Central memory CD8-positive, alpha-beta T cell (primary cell): ENCODE measurements at regions not wholly inside any gene's neighbourhood (a gene's known extent, or its start where the extent isn't known, plus 50 kb on each side); places are given as distances from the start of the nearest gene placed in this dataset.

ENCODE experiments used
- ATAC-seq: fragments of 150-1000 bp; cut with Tn5 transposase; replicated peaks from 2 replicates; pipeline ENCODE4 v1.10.0; 2022; ENCODE audit warnings: mild to moderate bottlenecking, moderate FRiP score, moderate number of reproducible peaks; ENCODE audit not compliant: poor library complexity, severe bottlenecking; ENCODE audit errors: extremely low read depth
- DNase-seq, 2 donors: peaks; one replicate each; pipeline ENCODE4 v3.0.0; 2021; ENCODE audit warnings: low spot score in 2 of 2
- H3K27ac Mint-ChIP-seq: one replicate; pipeline ENCODE4 v1.8.0; 2022; ENCODE audit warnings: low read depth, mild to moderate bottlenecking, moderate library complexity, mixed read lengths
- H3K27me3 Mint-ChIP-seq: one replicate; pipeline ENCODE4 v1.8.0; 2022; ENCODE audit warnings: mixed read lengths
- H3K36me3 Mint-ChIP-seq: one replicate; pipeline ENCODE4 v1.8.0; 2022; ENCODE audit warnings: mild to moderate bottlenecking, moderate library complexity, mixed read lengths; ENCODE audit not compliant: insufficient read depth
- H3K4me1 Mint-ChIP-seq: one replicate; pipeline ENCODE4 v1.8.0; 2022; ENCODE audit warnings: mixed read lengths
- H3K4me3 Mint-ChIP-seq: one replicate; pipeline ENCODE4 v1.8.0; 2022; ENCODE audit warnings: mild to moderate bottlenecking, moderate library complexity, mixed read lengths
- H3K9me3 Mint-ChIP-seq: one replicate; pipeline ENCODE4 v1.8.0; 2022; ENCODE audit warnings: mixed read lengths

DNA sequence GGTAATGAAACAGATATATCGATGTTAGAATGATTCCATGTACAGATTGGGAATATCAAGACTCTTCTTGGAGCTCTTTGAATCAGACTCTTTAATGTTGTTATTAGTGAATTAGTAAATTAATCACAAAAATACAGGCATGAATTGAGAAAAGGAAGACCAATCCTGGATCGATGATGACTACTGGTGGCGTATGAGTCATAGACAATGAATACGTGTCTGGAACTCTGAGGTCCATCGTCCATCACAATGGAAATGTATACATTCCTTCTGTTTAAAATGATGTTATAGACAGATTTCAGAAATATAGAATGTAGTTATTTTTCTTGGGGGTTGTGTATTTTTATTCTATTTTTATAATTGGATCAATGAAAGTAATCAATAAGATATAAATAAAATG, 80.2 kb upstream of the RTL1 start:
- H3K4me3 Mint-ChIP-seq = no peak overlapping the region
- H3K36me3 Mint-ChIP-seq = no peaks in the 10 kb centered on the region

GRCh38 chr14:100988011-100988410, 84.5 kb upstream of the RTL1 start:
- Mint-ChIP-seq H3K27ac (no peak overlapping the region), H3K4me3 (no peak overlapping the region), H3K27me3 (peaks cover 40% of the 10 kb centered on the region), H3K36me3 (no peaks in the 10 kb centered on the region), H3K9me3 (no peaks in the 10 kb centered on the region), H3K4me1 (no peaks in the 10 kb centered on the region)
- ATAC-seq (no peak), DNase-seq (no peak)

More for the DNA sequence above, 80.2 kb upstream of the RTL1 start:
- ATAC-seq (no peak), DNase-seq (no peak)
- H3K4me1 Mint-ChIP-seq = no peaks in the 10 kb centered on the region
- H3K9me3 Mint-ChIP-seq = no peaks in the 10 kb centered on the region
- peaks cover 50% of the 10 kb centered on the region for H3K27me3 Mint-ChIP-seq
- no peak overlapping the region for H3K27ac Mint-ChIP-seq

- DNase-seq (no peak), ATAC-seq (no peak)
- H3K4me1 Mint-ChIP-seq = no peaks in the 10 kb centered on the region
- H3K36me3 Mint-ChIP-seq = no peaks in the 10 kb centered on the region
- H3K9me3 Mint-ChIP-seq = no peaks in the 10 kb centered on the region
- H3K4me3 Mint-ChIP-seq = no peak overlapping the region
- H3K27ac Mint-ChIP-seq = no peak overlapping the region
- peaks cover 40% of the 10 kb centered on the region for H3K27me3 Mint-ChIP-seq
Observed at GRCh38 chr14:100988411-100988900, 84.9 kb upstream of the RTL1 start.

GRCh38 chr14:100988956-100989355, 85.4 kb upstream of the RTL1 start:
- H3K4me3 Mint-ChIP-seq = no peak overlapping the region
- no peak overlapping the region for H3K27ac Mint-ChIP-seq
- peaks cover 40% of the 10 kb centered on the region for H3K27me3 Mint-ChIP-seq

DNA sequence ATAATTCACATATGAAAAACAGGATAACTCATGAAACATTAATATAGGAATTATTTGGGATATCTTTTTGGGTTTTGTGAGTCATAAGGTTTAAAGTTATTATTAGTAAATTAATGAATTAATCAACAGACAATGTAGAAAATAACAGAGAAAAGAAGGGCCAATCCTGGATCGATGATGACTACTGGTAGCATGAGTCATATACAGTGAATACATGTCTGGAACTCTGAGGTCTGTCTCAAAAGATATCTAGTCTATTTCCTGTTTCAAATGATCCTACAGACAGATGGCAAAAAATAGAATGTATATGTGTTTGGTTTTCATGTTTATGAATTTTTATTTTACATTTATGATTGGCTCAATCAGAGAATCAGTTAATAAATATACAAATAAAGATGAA, 86.4 kb upstream of the RTL1 start:
- no peaks in the 10 kb centered on the region for H3K36me3 Mint-ChIP-seq

More at GRCh38 chr14:100988956-100989355, 85.4 kb upstream of the RTL1 start:
- ATAC-seq = no peak
- no peak for DNase-seq
- Mint-ChIP-seq H3K36me3 (no peaks in the 10 kb centered on the region), H3K9me3 (no peaks in the 10 kb centered on the region), H3K4me1 (no peaks in the 10 kb centered on the region)

DNA sequence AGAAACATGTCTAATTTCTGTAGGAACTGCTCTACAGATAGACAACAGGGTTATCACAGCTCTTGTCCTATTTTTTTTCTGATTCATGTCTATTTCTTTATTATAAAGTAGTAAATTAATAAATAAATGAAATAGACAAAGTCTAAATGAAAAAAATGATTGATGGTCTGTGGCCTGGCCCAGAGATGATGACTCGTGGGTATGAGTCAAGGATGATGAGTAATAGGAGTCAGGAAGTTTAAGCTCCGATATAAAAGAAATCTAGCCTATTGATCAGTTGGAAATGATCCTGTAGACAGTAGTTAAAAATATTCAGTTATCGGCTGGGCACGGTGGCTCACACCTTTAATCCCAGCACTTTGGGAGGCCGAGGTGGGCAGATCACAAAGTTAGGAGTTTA, 90.6 kb upstream of the RTL1 start:
- Mint-ChIP-seq H3K4me1 (no peaks in the 10 kb centered on the region), H3K36me3 (no peaks in the 10 kb centered on the region), H3K27me3 (peaks cover 56% of the 10 kb centered on the region), H3K9me3 (no peaks in the 10 kb centered on the region), H3K27ac (no peak overlapping the region), H3K4me3 (no peak overlapping the region)
- DNase-seq (no peak), ATAC-seq (no peak)

More for the DNA sequence above, 86.4 kb upstream of the RTL1 start:
- no peaks in the 10 kb centered on the region for H3K9me3 Mint-ChIP-seq
- H3K27ac Mint-ChIP-seq = no peak overlapping the region
- H3K4me1 Mint-ChIP-seq = no peaks in the 10 kb centered on the region
- DNase-seq (no peak), ATAC-seq (no peak)
- H3K27me3 Mint-ChIP-seq = peaks cover 41% of the 10 kb centered on the region
- H3K4me3 Mint-ChIP-seq = no peak overlapping the region

- ATAC-seq (no peak), DNase-seq (no peak)
- Mint-ChIP-seq H3K36me3 (no peaks in the 10 kb centered on the region), H3K27me3 (peaks cover 56% of the 10 kb centered on the region), H3K4me1 (no peaks in the 10 kb centered on the region), H3K4me3 (no peak overlapping the region), H3K27ac (no peak overlapping the region), H3K9me3 (no peaks in the 10 kb centered on the region)
Observed at GRCh38 chr14:100994756-100995330, 91.3 kb upstream of the RTL1 start.

GRCh38 chr14:101000711-101001250, 97.3 kb upstream of the RTL1 start:
- no peak for DNase-seq
- Mint-ChIP-seq H3K27ac (no peak overlapping the region), H3K4me3 (no peak overlapping the region), H3K27me3 (peaks cover 61% of the 10 kb centered on the region), H3K4me1 (no peaks in the 10 kb centered on the region), H3K9me3 (peaks cover 6% of the 10 kb centered on the region), H3K36me3 (no peaks in the 10 kb centered on the region)
- no peak for ATAC-seq

GRCh38 chr14:101001311-101002069, 98.0 kb upstream of the RTL1 start:
- Mint-ChIP-seq H3K36me3 (no peaks in the 10 kb centered on the region), H3K4me3 (no peak overlapping the region), H3K27ac (no peak overlapping the region), H3K4me1 (no peaks in the 10 kb centered on the region), H3K9me3 (peaks cover 6% of the 10 kb centered on the region), H3K27me3 (peaks cover 54% of the 10 kb centered on the region)
- no peak for ATAC-seq
- no peak for DNase-seq

DNA sequence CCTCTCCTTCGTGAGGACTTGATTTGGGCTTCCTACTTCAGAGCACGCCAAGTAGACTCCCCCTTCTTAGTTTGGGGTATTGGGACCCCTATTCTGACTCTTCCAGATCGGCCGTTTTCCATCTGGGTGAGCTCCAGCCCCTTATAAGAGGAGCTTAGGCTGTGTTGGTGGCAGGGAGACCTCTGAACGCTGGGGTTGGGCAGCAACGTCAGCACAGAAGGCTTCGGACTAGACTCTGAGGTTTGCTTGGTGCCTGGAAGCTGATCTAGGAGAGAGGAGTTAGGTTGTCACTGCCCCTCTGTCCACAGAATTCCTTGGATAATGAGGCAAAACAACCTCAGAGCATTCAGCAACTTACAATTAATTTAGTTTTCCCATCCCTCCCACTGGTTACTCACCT, 99.2 kb upstream of the RTL1 start:
- H3K4me1 Mint-ChIP-seq = no peaks in the 10 kb centered on the region
- no peak overlapping the region for H3K4me3 Mint-ChIP-seq
- H3K27ac Mint-ChIP-seq = no peak overlapping the region
- DNase-seq (no peak), ATAC-seq (no peak)
- peaks cover 6% of the 10 kb centered on the region for H3K9me3 Mint-ChIP-seq
- H3K36me3 Mint-ChIP-seq = no peaks in the 10 kb centered on the region
- peaks cover 58% of the 10 kb centered on the region for H3K27me3 Mint-ChIP-seq

DNA sequence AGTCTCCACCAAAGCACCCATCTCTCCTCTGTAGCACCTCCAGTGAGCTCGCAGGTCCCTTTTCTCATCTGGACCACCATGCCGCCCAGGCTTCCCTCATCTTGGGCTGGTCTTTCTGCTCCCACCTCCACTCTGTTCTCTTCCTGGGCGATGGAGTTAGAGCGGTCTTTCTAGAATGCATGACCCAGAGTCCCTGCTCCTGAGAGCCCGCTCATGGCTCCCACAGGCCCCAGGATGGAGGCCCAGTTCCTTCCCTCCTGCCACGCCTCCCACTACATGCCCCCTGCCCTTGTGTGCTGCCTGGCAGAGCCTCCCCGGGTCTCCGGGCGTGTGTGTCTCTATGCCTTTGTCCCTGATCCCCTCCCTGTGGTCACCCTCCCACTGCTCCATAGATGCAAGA, 100.7 kb upstream of the RTL1 start:
- ATAC-seq (no peak), DNase-seq (no peak)
- Mint-ChIP-seq H3K4me1 (no peaks in the 10 kb centered on the region), H3K4me3 (no peak overlapping the region), H3K9me3 (peaks cover 6% of the 10 kb centered on the region), H3K36me3 (no peaks in the 10 kb centered on the region), H3K27me3 (peaks cover 63% of the 10 kb centered on the region), H3K27ac (no peak overlapping the region)

DNA sequence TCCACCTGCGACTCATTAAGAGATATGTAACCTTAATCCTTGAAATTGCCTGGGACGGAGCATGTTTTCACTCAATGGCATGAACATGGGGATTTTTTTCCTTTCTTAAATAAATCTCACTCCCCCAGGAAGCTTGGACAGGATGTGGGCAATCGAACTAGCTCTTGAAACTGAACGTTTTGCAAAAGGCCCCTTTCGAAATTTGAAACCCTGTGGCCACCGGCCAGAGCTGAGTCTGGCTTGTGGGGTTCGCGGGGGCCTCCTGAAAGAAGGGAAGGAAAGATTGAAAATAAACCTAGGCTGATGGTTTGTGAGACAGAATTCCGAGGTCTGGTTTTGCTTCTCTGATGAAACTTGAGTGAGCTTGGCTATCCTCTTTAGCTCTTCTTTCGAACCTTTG, 101.4 kb upstream of the RTL1 start:
- H3K27me3 Mint-ChIP-seq = peaks cover 71% of the 10 kb centered on the region
- no peak for DNase-seq
- ATAC-seq = no peak
- peaks cover 6% of the 10 kb centered on the region for H3K9me3 Mint-ChIP-seq
- H3K4me3 Mint-ChIP-seq = no peak overlapping the region
- H3K4me1 Mint-ChIP-seq = no peaks in the 10 kb centered on the region
- H3K36me3 Mint-ChIP-seq = no peaks in the 10 kb centered on the region
- H3K27ac Mint-ChIP-seq = no peak overlapping the region

GRCh38 chr14:101005447-101005846, 101.9 kb upstream of the RTL1 start:
- DNase-seq (no peak), ATAC-seq (no peak)
- H3K27ac Mint-ChIP-seq = no peak overlapping the region
- no peaks in the 10 kb centered on the region for H3K4me1 Mint-ChIP-seq
- peaks cover 72% of the 10 kb centered on the region for H3K27me3 Mint-ChIP-seq
- peaks cover 5% of the 10 kb centered on the region for H3K9me3 Mint-ChIP-seq
- no peaks in the 10 kb centered on the region for H3K36me3 Mint-ChIP-seq
- H3K4me3 Mint-ChIP-seq = no peak overlapping the region
